NCI-H2081 treated with DMSO at 0.1 percent for 48 hours (cell line): ENCODE measurements at regions not wholly inside any gene's neighbourhood (a gene's known extent, or its start where the extent isn't known, plus 50 kb on each side); places are given as distances from the start of the nearest gene placed in this dataset.

ENCODE experiments used
- DNase-seq: peaks from one replicate; lab custom pipeline; 2025; lab: John Stamatoyannopoulos, UW

- no peak for DNase-seq
Observed at GRCh38 chr15:31473385-31474058, 146.9 kb downstream of the KLF13 start.

GRCh38 chr15:31474059-31474868 lies 147.6 kb downstream of the KLF13 start:
- DNase-seq, result no peak

GRCh38 chr15:31476236-31476810 lies 149.7 kb downstream of the KLF13 start:
- DNase-seq, result no peak

- no peak for DNase-seq
Observed at GRCh38 chr15:31476866-31477265, 150.2 kb downstream of the KLF13 start.

- no peak for DNase-seq
Observed at GRCh38 chr15:31477301-31477700, 150.7 kb downstream of the KLF13 start.

- no peak for DNase-seq
Observed at GRCh38 chr15:31477851-31478701, 151.4 kb downstream of the KLF13 start.

- no peak for DNase-seq
Observed at GRCh38 chr15:31478702-31479221, 152.1 kb downstream of the KLF13 start.

- DNase-seq, result no peak
Observed at GRCh38 chr15:31480356-31481025, 153.9 kb downstream of the KLF13 start.

- no peak for DNase-seq
Observed at GRCh38 chr15:31481142-31481541, 154.5 kb downstream of the KLF13 start.

- no peak for DNase-seq
Observed at GRCh38 chr15:31482122-31482922, 155.7 kb downstream of the KLF13 start.

GRCh38 chr15:31483053-31483985 lies 156.7 kb downstream of the KLF13 start:
- no peak for DNase-seq

- no peak for DNase-seq
Observed at GRCh38 chr15:31483986-31484951, 157.6 kb downstream of the KLF13 start.

GRCh38 chr15:31484986-31485385 lies 158.4 kb downstream of the KLF13 start:
- no peak for DNase-seq

GRCh38 chr15:31485431-31485830 lies 158.8 kb downstream of the KLF13 start:
- DNase-seq, result no peak

GRCh38 chr15:31485911-31486461 lies 159.4 kb downstream of the KLF13 start:
- no peak for DNase-seq

- no peak for DNase-seq
Observed at GRCh38 chr15:31486506-31486905, 159.9 kb downstream of the KLF13 start.

GRCh38 chr15:31486906-31487695 lies 160.5 kb downstream of the KLF13 start:
- no peak for DNase-seq
